ENCODE measurements at regions not wholly inside any gene's neighbourhood (a gene's known extent, or its start where the extent isn't known, plus 50 kb on each side); places are given as distances from the start of the nearest gene placed in this dataset.

GRCh38 chr7:46492466-46492865, 571.4 kb upstream of the IGFBP3 start:
- dilution Hi-C loops (cut with HindIII; ENCODE audit: low sequenced_read_pairs, unreplicated experiment) (no loop called here), intact Hi-C loops (cut with micrococcal nuclease) (no loop called here), in situ Hi-C loops (cut with MboI; ENCODE audit: low sequenced_read_pairs) (no loop called here)
- Histone ChIP-seq H3K9me3 (ENCODE audit: control insufficient read depth, insufficient read depth, low read length) (no peaks in the 10 kb centered on the region), H3K4ac (ENCODE audit: low read depth, low read length) (no peak overlapping the region), H3K79me1 (ENCODE audit: low read depth in 1 of 2, low read length in 2 of 2) (no peaks in the 10 kb centered on the region), H3K23ac (ENCODE audit: low read depth, low read length) (no peak overlapping the region), H2BK20ac (ENCODE audit: low read depth, low read length) (no peak overlapping the region), H2BK5ac (ENCODE audit: low read depth, low read length, poor library complexity, severe bottlenecking) (no peak overlapping the region), H3K9me1 (ENCODE audit: insufficient read depth, low read length) (no peaks in the 10 kb centered on the region), H3K4me1 (ENCODE audit: control insufficient read depth, insufficient read depth, low read length) (no peaks in the 10 kb centered on the region; the same call in 1 of the 2 replicates), H3K18ac (ENCODE audit: low read depth, low read length) (peak overlapping the region; percentile 45; the same call in 1 of the 2 replicates), H2AK9ac (replicated peaks; ENCODE audit: low read depth, low read length, poor library complexity) (no peak overlapping the region), H4K5ac (ENCODE audit: low read depth, low read length) (no peak overlapping the region; the same call in 1 of the 2 replicates), H4K20me1 (ENCODE audit: insufficient read depth, low read length) (no peaks in the 10 kb centered on the region), H3K4me3 (ENCODE audit: insufficient read depth, low read depth, low read length) (no peak overlapping the region), H2AFZ (replicated peaks; ENCODE audit: low read length, poor library complexity) (no peak overlapping the region), H3K56ac (ENCODE audit: extremely low read depth, insufficient read depth, low read length) (no peak overlapping the region), H4K91ac (ENCODE audit: insufficient read depth, low read depth, low read length) (no peak overlapping the region), H3K4me2 (ENCODE audit: low read depth, low read length) (no peak overlapping the region), H3K9ac (ENCODE audit: low read depth, low read length) (no peak overlapping the region), H2BK120ac (ENCODE audit: low read depth, low read length) (no peak overlapping the region), H3K14ac (replicated peaks; ENCODE audit: low read depth, low read length) (no peak overlapping the region), H2AK5ac (ENCODE audit: low read depth, low read length) (no peak overlapping the region), H3K27ac (ENCODE audit: insufficient read depth, low read length) (no peak overlapping the region), H2BK15ac (ENCODE audit: low read depth, low read length) (no peak overlapping the region), H3K36me3 (ENCODE audit: control insufficient read depth, insufficient read depth, low read length) (no peaks in the 10 kb centered on the region), H3K27me3 (ENCODE audit: control insufficient read depth, insufficient read depth, low read length) (no peaks in the 10 kb centered on the region), H4K8ac (ENCODE audit: low read depth in 2 of 2, low read length in 2 of 2) (no peak overlapping the region)
- DNase-seq (no peak), ATAC-seq (ENCODE audit: low read depth) (no peak)
- TF ChIP-seq MAFK (IDR thresholded peaks at IDR 0.05; ENCODE audit: low read depth, low read length) (no peak), NFE2L2 (IDR thresholded peaks at IDR 0.05; ENCODE audit: low read depth, low read length) (peak; percentile 49; the same call in 1 of the 2 replicates)
- no TSS peak for BruUV-seq (replicated peaks)
- no CpG with 5 or more reads among the region's 1 CpG for WGBS, 2 experiments (ENCODE audit: extremely low coverage in 2 of 2, insufficient read length in 1 of 2)
- ChIA-PET CTCF (no interaction called here), POLR2A (ENCODE audit: unreplicated experiment) (no interaction called here)

Data from IMR-90 (cell line).